A549 (cell line): ENCODE measurements at regions not wholly inside any gene's neighbourhood (a gene's known extent, or its start where the extent isn't known, plus 50 kb on each side); places are given as distances from the start of the nearest gene placed in this dataset.

Experiments used
- CEBPB ChIP-seq, 2 experiments: fragments of >200 bp in 1 of 2; sonication (Bioruptor Twin) in 1 of 2; formaldehyde crosslinking in 1 of 2; IDR thresholded peaks; 2 replicates each; pipeline ENCODE4 v1.6.1; 2012 to 2016
- CTCF ChIP-seq: fragments of >200 bp; sonication (Bioruptor Twin); formaldehyde crosslinking; IDR thresholded peaks from 3 replicates; pipeline ENCODE4 v1.5.1; 2016
- ELK1 ChIP-seq: fragments of 150-350 bp; IDR thresholded peaks from 2 replicates; pipeline ENCODE4 v1.6.1; 2014; ENCODE audit warnings: low read depth, mild to moderate bottlenecking, low read length
- POLR2A ChIP-seq: IDR thresholded peaks from 2 replicates; pipeline ENCODE4 v1.6.1; 2012; ENCODE audit warnings: mild to moderate bottlenecking, low read length
- RFX5 ChIP-seq: fragments of 450-650 bp; IDR thresholded peaks from 2 replicates; pipeline ENCODE4 v1.7.1; 2014; ENCODE audit warnings: antibody characterized with exemption, mild to moderate bottlenecking, moderate library complexity

- no peak for TF ChIP-seq POLR2A
- no peak for TF ChIP-seq CTCF
- TF ChIP-seq ELK1 = no peak
- no peak for TF ChIP-seq CEBPB (IDR thresholded peaks at IDR 0.05)
- no peak for TF ChIP-seq RFX5
Observed at GRCh38 chr12:58530742-58531062, 389.6 kb downstream of the LRIG3 start.
